ENCODE measurements at regions not wholly inside any gene's neighbourhood (a gene's known extent, or its start where the extent isn't known, plus 50 kb on each side); places are given as distances from the start of the nearest gene placed in this dataset.

- no peak for DNase-seq
Measured at GRCh38 chr5:167953151-167953798, 338.2 kb upstream of the WWC1 start.

- no peak for DNase-seq
Measured at GRCh38 chr5:167961731-167962130, 329.7 kb upstream of the WWC1 start.

GRCh38 chr5:167964529-167964928 lies 326.9 kb upstream of the WWC1 start:
- no peak for DNase-seq

- no peak for DNase-seq
Measured at GRCh38 chr5:167965710-167966109, 325.7 kb upstream of the WWC1 start.

- no peak for DNase-seq
Measured at GRCh38 chr5:167966979-167967378, 324.5 kb upstream of the WWC1 start.

- no peak for DNase-seq
Measured at GRCh38 chr5:167967494-167968177, 323.8 kb upstream of the WWC1 start.

- DNase-seq, result no peak
Measured at GRCh38 chr5:167968837-167969236, 322.6 kb upstream of the WWC1 start.

- DNase-seq, result no peak
Measured at GRCh38 chr5:167969998-167970397, 321.4 kb upstream of the WWC1 start.

GRCh38 chr5:167971706-167972105 lies 319.7 kb upstream of the WWC1 start:
- DNase-seq, result no peak

- DNase-seq, result no peak
Measured at GRCh38 chr5:167973126-167973525, 318.3 kb upstream of the WWC1 start.

GRCh38 chr5:167984951-167985350 lies 306.5 kb upstream of the WWC1 start:
- DNase-seq, result no peak

- DNase-seq, result no peak
Measured at GRCh38 chr5:167985373-167985772, 306.1 kb upstream of the WWC1 start.

- no peak for DNase-seq
Measured at GRCh38 chr5:167987490-167988280, 303.8 kb upstream of the WWC1 start.

- no peak for DNase-seq
Measured at GRCh38 chr5:167992868-167993267, 298.6 kb upstream of the WWC1 start.

GRCh38 chr5:167993771-167994170 lies 297.7 kb upstream of the WWC1 start:
- no peak for DNase-seq

- no peak for DNase-seq
Measured at GRCh38 chr5:167995844-167996425, 295.5 kb upstream of the WWC1 start.

GRCh38 chr5:167998148-167998767 lies 293.2 kb upstream of the WWC1 start:
- no peak for DNase-seq

- DNase-seq, result no peak
Measured at GRCh38 chr5:167999182-167999581, 292.3 kb upstream of the WWC1 start.

- no peak for DNase-seq
Measured at GRCh38 chr5:168001318-168001717, 290.1 kb upstream of the WWC1 start.

GRCh38 chr5:168002116-168002515 lies 289.3 kb upstream of the WWC1 start:
- DNase-seq, result no peak

GRCh38 chr5:168005093-168005492 lies 286.4 kb upstream of the WWC1 start:
- DNase-seq, result no peak

GRCh38 chr5:168005936-168006335 lies 285.5 kb upstream of the WWC1 start:
- DNase-seq, result no peak

All from right hindlimb (tissue), 1 donor.